ENCODE measurements at regions not wholly inside any gene's neighbourhood (a gene's known extent, or its start where the extent isn't known, plus 50 kb on each side); places are given as distances from the start of the nearest gene placed in this dataset.

GRCh38 chr18:14905350-14905749 is 157.4 kb downstream of the ANKRD30B start:
- no peak for ATAC-seq
- no peak for DNase-seq

- ATAC-seq = no peak
- DNase-seq = no peak
These were observed 158.0 kb downstream of the ANKRD30B start for GRCh38 chr18:14905979-14906378.

- no peak for DNase-seq
- ATAC-seq = no peak
These were observed 159.4 kb downstream of the ANKRD30B start for GRCh38 chr18:14907420-14907819.

- no peak for DNase-seq
- no peak for ATAC-seq
These were observed 160.6 kb downstream of the ANKRD30B start for GRCh38 chr18:14908541-14908940.

GRCh38 chr18:14912967-14913366 is 165.0 kb downstream of the ANKRD30B start:
- no peak for ATAC-seq
- DNase-seq = no peak

- no peak for DNase-seq
- no peak for ATAC-seq
These were observed 166.1 kb downstream of the ANKRD30B start for GRCh38 chr18:14914121-14914520.

GRCh38 chr18:14914771-14915170 is 166.8 kb downstream of the ANKRD30B start:
- DNase-seq (no peak), ATAC-seq (no peak)

- ATAC-seq = no peak
- DNase-seq = no peak
These were observed 168.2 kb downstream of the ANKRD30B start for GRCh38 chr18:14916181-14916580.

GRCh38 chr18:14916851-14917250 is 168.9 kb downstream of the ANKRD30B start:
- ATAC-seq (no peak), DNase-seq (no peak)

GRCh38 chr18:14917311-14917710 is 169.3 kb downstream of the ANKRD30B start:
- ATAC-seq = no peak
- DNase-seq = no peak

- ATAC-seq (no peak), DNase-seq (no peak)
These were observed 171.7 kb downstream of the ANKRD30B start for GRCh38 chr18:14919666-14920065.

- ATAC-seq (no peak), DNase-seq (no peak)
These were observed 173.1 kb downstream of the ANKRD30B start for GRCh38 chr18:14921031-14921430.

- ATAC-seq (no peak), DNase-seq (no peak)
These were observed 173.6 kb downstream of the ANKRD30B start for GRCh38 chr18:14921547-14921946.

- DNase-seq = no peak
- ATAC-seq = no peak
These were observed 174.1 kb downstream of the ANKRD30B start for GRCh38 chr18:14922031-14922430.

GRCh38 chr18:14922965-14923565 is 175.1 kb downstream of the ANKRD30B start:
- ATAC-seq (no peak), DNase-seq (no peak)

- no peak for ATAC-seq
- DNase-seq = no peak
These were observed 176.3 kb downstream of the ANKRD30B start for GRCh38 chr18:14924226-14924625.

- DNase-seq (no peak), ATAC-seq (no peak)
These were observed 177.3 kb downstream of the ANKRD30B start for GRCh38 chr18:14925281-14925709.

GRCh38 chr18:14927701-14928100 is 179.7 kb downstream of the ANKRD30B start:
- DNase-seq (no peak), ATAC-seq (no peak)

GRCh38 chr18:14928396-14928795 is 180.4 kb downstream of the ANKRD30B start:
- DNase-seq (no peak), ATAC-seq (no peak)

GRCh38 chr18:14930076-14930475 is 182.1 kb downstream of the ANKRD30B start:
- ATAC-seq (no peak), DNase-seq (no peak)

- DNase-seq (no peak), ATAC-seq (no peak)
These were observed 182.6 kb downstream of the ANKRD30B start for GRCh38 chr18:14930576-14930975.

GRCh38 chr18:14933049-14933851 is 185.3 kb downstream of the ANKRD30B start:
- DNase-seq (no peak), ATAC-seq (no peak)

GRCh38 chr18:14933964-14934363 is 186.0 kb downstream of the ANKRD30B start:
- DNase-seq (no peak), ATAC-seq (no peak)

- no peak for DNase-seq
- ATAC-seq = no peak
These were observed 187.2 kb downstream of the ANKRD30B start for GRCh38 chr18:14935210-14935609.

Measured in stimulated activated naive CD8-positive, alpha-beta T cell treated with anti-CD3 and anti-CD28 coated beads, Interleukin-15, Interleukin-2, amounts not matched to agents 100 U/mL and 50 U/mL, for 24 hours (primary cell).